GM12872 (cell line): ENCODE measurements at regions not wholly inside any gene's neighbourhood (a gene's known extent, or its start where the extent isn't known, plus 50 kb on each side); places are given as distances from the start of the nearest gene placed in this dataset.

Source experiments
- CTCF ChIP-seq: IDR thresholded peaks from 3 replicates; pipeline ENCODE4 v1.5.1; 2011; ENCODE audit warnings: low read depth, mild to moderate bottlenecking, low read length, moderate library complexity; ENCODE audit not compliant: insufficient read depth

DNA sequence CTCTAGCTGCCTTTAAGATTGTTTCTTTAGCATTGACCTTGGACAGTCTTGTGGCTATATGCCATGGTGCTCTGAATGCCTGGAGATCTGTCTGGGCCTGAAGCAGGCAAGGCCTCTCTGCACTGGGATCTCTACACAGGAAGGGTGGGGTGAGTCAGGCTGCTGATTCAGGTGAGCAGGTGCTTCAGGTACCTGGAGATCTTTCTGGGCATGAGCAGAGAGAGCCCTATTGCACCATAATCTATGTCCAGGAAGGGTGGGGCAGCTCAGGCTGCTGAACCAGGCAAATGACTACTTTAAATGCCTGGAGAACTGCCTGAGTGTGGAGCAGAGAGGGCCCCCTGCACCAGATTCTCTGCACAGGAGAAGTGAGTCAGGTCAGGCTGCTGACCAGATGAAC lies 94.5 kb downstream of the TPBG start:
- TF ChIP-seq CTCF = no peak

DNA sequence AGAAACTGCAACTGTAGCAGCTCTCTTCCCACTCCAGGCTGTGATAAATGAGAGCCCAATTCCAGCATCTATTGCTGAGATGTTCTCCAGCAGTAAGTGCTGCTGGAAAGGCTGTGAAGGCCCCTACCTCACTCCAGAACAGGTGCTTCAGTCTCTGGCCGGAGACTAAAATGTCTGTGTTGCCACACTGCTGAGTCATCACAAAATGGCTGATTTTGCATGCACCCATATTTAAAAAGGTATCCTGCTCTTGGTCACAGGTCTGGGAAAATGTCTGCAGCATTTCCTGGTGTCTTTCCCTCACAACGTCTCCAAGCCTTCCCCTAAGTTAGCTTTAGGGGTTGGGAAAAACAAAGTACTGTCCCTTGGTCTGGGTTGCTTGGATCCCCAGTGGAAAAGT lies 95.1 kb downstream of the TPBG start:
- no peak for TF ChIP-seq CTCF

- TF ChIP-seq CTCF = no peak
Measured at GRCh38 chr6:82461536-82461935, 97.9 kb downstream of the TPBG start.

DNA sequence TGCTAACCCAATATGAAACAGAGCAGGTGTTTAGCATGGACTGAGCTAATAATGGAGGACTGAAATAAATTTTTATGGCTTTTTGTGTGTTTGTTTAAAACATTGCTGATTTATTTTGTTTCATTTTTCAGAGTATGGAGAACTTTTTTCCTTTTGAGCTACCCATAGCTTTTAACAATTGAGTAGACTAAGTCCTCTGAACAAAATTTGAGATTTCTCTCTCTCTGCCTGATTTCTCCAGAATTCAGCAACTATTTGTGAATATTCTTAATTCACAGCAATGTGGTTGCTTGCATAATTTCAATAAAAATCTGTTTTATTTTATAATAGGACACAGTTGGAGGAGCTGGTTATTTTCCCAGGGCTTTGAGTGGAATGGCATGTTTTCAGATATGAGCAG lies 103.7 kb downstream of the TPBG start:
- TF ChIP-seq CTCF = no peak

GRCh38 chr6:82484001-82484400 lies 120.4 kb downstream of the TPBG start:
- TF ChIP-seq CTCF = no peak

GRCh38 chr6:82484737-82485626 lies 121.4 kb downstream of the TPBG start:
- TF ChIP-seq CTCF = no peak

GRCh38 chr6:82487895-82488294 lies 124.3 kb downstream of the TPBG start:
- TF ChIP-seq CTCF = no peak
